GM12872 (cell line): ENCODE measurements at regions not wholly inside any gene's neighbourhood (a gene's known extent, or its start where the extent isn't known, plus 50 kb on each side); places are given as distances from the start of the nearest gene placed in this dataset.

Experiments
- CTCF ChIP-seq: IDR thresholded peaks from 3 replicates; pipeline ENCODE4 v1.5.1; 2011; ENCODE audit warnings: low read depth, mild to moderate bottlenecking, low read length, moderate library complexity; ENCODE audit not compliant: insufficient read depth

- no peak for TF ChIP-seq CTCF
These were observed 1666.1 kb upstream of the WWC1 start for GRCh38 chr5:166625210-166625865.

GRCh38 chr5:166637295-166637694 lies 1654.2 kb upstream of the WWC1 start:
- no peak for TF ChIP-seq CTCF

GRCh38 chr5:166639151-166639550 lies 1652.3 kb upstream of the WWC1 start:
- TF ChIP-seq CTCF = no peak

GRCh38 chr5:166648736-166649135 lies 1642.7 kb upstream of the WWC1 start:
- no peak for TF ChIP-seq CTCF

GRCh38 chr5:166649676-166650075 lies 1641.8 kb upstream of the WWC1 start:
- TF ChIP-seq CTCF = no peak

GRCh38 chr5:166651234-166651633 lies 1640.2 kb upstream of the WWC1 start:
- TF ChIP-seq CTCF = no peak

GRCh38 chr5:166671811-166672210 lies 1619.6 kb upstream of the WWC1 start:
- TF ChIP-seq CTCF = no peak
